ENCODE measurements at regions not wholly inside any gene's neighbourhood (a gene's known extent, or its start where the extent isn't known, plus 50 kb on each side); places are given as distances from the start of the nearest gene placed in this dataset.

DNA sequence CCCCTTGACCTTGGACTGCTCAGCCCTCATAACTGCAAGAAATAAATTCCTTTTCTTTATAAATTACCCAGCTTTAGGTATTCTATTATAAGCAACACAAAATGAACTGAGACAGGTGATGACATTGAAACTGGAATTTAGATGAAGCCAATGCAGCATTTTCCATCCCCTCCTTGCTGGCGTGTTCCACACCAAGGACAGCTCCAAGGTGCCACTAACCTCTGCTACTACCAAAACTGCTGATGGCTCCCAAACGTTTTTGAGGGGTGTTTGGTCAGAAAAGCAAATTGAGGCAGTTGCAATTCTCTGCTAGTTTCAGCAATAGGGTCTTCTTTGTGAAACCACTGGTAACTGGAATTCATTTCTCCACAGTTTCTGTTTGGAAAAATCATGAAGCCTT lies 124.8 kb downstream of the DRD1 start:
- ChIA-PET CTCF (no interaction called here), POLR2A (ENCODE audit: low non-redundant PET) (no interaction called here)
- Histone ChIP-seq H3K4me1 (ENCODE audit: insufficient read depth, low read length, poor library complexity, severe bottlenecking) (no peaks in the 10 kb centered on the region), H3K36me3 (ENCODE audit: insufficient read depth, low read length, poor library complexity, severe bottlenecking) (no peaks in the 10 kb centered on the region), H3K27ac (ENCODE audit: low read depth, low read length, poor library complexity, severe bottlenecking) (no peak overlapping the region), H3K27me3 (replicated peaks; ENCODE audit: insufficient read depth, low read depth, low read length, poor library complexity) (peaks cover 10% of the 10 kb centered on the region), H3K4me3 (ENCODE audit: low read depth, low read length, poor library complexity, severe bottlenecking) (no peak overlapping the region), H3K9me3 (ENCODE audit: low read depth, low read length, poor library complexity, severe bottlenecking) (no peaks in the 10 kb centered on the region)
- DNase-seq (ENCODE audit: low spot score): no peak
- TF ChIP-seq CTCF (conservative IDR thresholded peaks at IDR 0.05; ENCODE audit: low read depth, low read length) (no peak), EZH2 (IDR thresholded peaks at IDR 0.05; ENCODE audit: borderline replicate concordance, low read depth, low read length, poor library complexity, severe bottlenecking) (no peak)
- no TSS peak for BruUV-seq (replicated peaks)
- intact Hi-C loops (cut with micrococcal nuclease; ENCODE audit: unreplicated experiment): no loop called here

- no peak overlapping the region for H3K27ac ChIP-seq (ENCODE audit: low read depth, low read length, poor library complexity, severe bottlenecking)
- no peak overlapping the region for H3K4me3 ChIP-seq (ENCODE audit: low read depth, low read length, poor library complexity, severe bottlenecking)
- H3K36me3 ChIP-seq (ENCODE audit: insufficient read depth, low read length, poor library complexity, severe bottlenecking): no peaks in the 10 kb centered on the region
- BruUV-seq (replicated peaks): no TSS peak
- ChIA-PET CTCF (no interaction called here), POLR2A (ENCODE audit: low non-redundant PET) (no interaction called here)
- peaks cover 13% of the 10 kb centered on the region for H3K27me3 ChIP-seq (replicated peaks; ENCODE audit: insufficient read depth, low read depth, low read length, poor library complexity)
- no peak for TF ChIP-seq CTCF (conservative IDR thresholded peaks at IDR 0.05; ENCODE audit: low read depth, low read length)
- no peak for TF ChIP-seq EZH2 (IDR thresholded peaks at IDR 0.05; ENCODE audit: borderline replicate concordance, low read depth, low read length, poor library complexity, severe bottlenecking)
- DNase-seq (ENCODE audit: low spot score): peak; percentile 10
- H3K4me1 ChIP-seq (ENCODE audit: insufficient read depth, low read length, poor library complexity, severe bottlenecking): no peaks in the 10 kb centered on the region
- H3K9me3 ChIP-seq (ENCODE audit: low read depth, low read length, poor library complexity, severe bottlenecking): no peaks in the 10 kb centered on the region
- intact Hi-C loops (cut with micrococcal nuclease; ENCODE audit: unreplicated experiment): no loop called here
Measured at GRCh38 chr5:175317872-175318271, 126.1 kb downstream of the DRD1 start.

DNA sequence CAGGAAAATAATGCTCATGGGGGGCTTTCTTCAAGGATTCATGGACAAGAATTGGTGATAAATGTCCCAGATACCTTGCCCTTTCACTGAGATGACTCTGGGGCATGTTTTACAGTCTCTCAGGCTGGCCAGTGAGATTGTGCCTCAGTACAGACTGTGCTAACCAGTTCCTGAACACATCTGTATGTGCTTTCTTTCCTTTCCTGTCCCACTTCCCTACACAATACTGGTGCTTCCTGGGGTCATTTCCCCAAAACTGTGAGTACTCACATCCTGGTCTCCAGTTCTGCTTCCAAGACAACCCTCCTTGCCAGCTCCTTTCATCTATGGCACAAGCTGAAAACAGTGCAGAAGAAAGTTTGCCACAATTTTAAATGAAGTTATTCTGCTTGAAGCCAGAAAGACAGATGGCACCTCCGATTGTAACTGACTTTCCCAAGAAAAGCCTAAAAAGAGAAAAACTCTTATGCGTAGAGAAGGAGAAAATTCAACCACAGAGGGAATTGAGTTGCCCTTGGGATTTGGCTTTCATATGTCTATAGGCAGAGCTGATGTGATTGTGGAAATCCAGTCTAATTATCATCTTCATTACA lies 134.7 kb downstream of the DRD1 start:
- Histone ChIP-seq H3K4me1 (ENCODE audit: insufficient read depth, low read length, poor library complexity, severe bottlenecking) (no peaks in the 10 kb centered on the region), H3K4me3 (ENCODE audit: low read depth, low read length, poor library complexity, severe bottlenecking) (no peak overlapping the region), H3K9me3 (ENCODE audit: low read depth, low read length, poor library complexity, severe bottlenecking) (no peaks in the 10 kb centered on the region), H3K27me3 (replicated peaks; ENCODE audit: insufficient read depth, low read depth, low read length, poor library complexity) (peaks cover 17% of the 10 kb centered on the region), H3K27ac (ENCODE audit: low read depth, low read length, poor library complexity, severe bottlenecking) (no peak overlapping the region), H3K36me3 (ENCODE audit: insufficient read depth, low read length, poor library complexity, severe bottlenecking) (no peaks in the 10 kb centered on the region)
- no TSS peak for BruUV-seq (replicated peaks)
- no peak for TF ChIP-seq CTCF (conservative IDR thresholded peaks at IDR 0.05; ENCODE audit: low read depth, low read length)
- TF ChIP-seq EZH2 (IDR thresholded peaks at IDR 0.05; ENCODE audit: borderline replicate concordance, low read depth, low read length, poor library complexity, severe bottlenecking): no peak
- intact Hi-C loops (cut with micrococcal nuclease; ENCODE audit: unreplicated experiment): no loop called here
- POLR2A ChIA-PET (ENCODE audit: low non-redundant PET): no interaction called here
- CTCF ChIA-PET: no interaction called here
- no peak for DNase-seq (ENCODE audit: low spot score)

All from A673 (cell line).